ENCODE measurements at regions not wholly inside any gene's neighbourhood (a gene's known extent, or its start where the extent isn't known, plus 50 kb on each side); places are given as distances from the start of the nearest gene placed in this dataset.
"Not testable (repeated sequence)": the region's sequence is repeated elsewhere in the genome, so short reads cannot be mapped to it uniquely, and the experiment has no call there.

- TF ChIP-seq POLR2A, POLR2AphosphoS5 (IDR thresholded peaks at IDR 0.05; ENCODE audit: low read depth, low read length): not testable (repeated sequence)
These were observed 712.5 kb upstream of the ZNF608 start for GRCh38 chr5:125458949-125459348.

Measured in GM12892 (cell line).